RKO (cell line): ENCODE measurements at regions not wholly inside any gene's neighbourhood (a gene's known extent, or its start where the extent isn't known, plus 50 kb on each side); places are given as distances from the start of the nearest gene placed in this dataset.
"Not testable (repeated sequence)": the region's sequence is repeated elsewhere in the genome, so short reads cannot be mapped to it uniquely, and the experiment has no call there.

Source experiments
- DNase-seq: peaks from one replicate; pipeline ENCODE4 v3.0.0-alpha.2; 2016; ENCODE audit warnings: low spot score

DNA sequence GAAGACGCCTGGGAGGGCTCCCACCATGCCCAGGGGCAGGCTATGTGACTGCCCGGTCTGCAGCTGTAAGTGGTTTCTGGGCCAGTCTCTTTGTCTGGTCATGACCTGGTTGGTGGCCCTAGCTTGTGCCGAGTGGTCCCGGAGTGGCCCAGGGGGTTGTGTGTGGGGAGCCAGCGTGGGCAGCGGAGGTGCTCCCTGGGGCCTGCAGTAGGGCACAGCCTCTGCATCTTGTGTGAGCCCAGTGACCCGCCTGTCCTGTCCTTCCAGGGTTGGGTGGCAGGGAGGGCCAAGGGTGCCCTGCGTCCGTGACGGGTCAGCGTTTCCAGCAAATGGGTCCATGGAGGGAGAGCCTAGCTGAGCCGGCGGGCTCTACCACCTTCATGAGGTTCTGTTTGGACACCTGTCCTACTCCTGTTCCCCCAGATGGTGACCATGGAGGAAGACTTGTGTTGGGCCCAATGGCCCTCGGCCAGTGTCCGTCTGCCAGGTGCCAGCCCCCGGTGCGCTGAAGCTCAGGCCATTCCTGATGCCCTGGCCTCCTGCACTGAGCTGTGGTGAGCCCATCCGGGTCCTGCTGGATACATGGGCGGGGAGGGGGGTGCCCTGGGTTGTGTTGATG is 215.4 kb downstream of the SNRPN start:
- DNase-seq = no peak

DNA sequence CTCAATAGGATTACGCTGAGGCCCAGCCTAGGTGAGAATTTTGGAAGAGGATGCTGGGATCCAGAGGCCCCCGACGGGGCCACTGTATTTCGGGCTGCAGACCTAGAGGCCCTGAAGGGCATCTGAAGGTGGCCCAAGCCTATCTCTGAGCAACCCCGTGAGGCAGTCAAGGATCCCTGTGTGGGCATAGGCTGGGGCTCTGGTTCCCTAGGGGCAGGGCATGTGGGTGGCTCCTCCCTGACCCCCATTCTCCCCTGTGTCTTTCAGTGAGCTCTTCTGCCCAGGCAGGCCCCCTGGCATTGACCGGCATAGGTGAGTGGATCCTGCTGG is 216.0 kb downstream of the SNRPN start:
- no peak for DNase-seq

DNA sequence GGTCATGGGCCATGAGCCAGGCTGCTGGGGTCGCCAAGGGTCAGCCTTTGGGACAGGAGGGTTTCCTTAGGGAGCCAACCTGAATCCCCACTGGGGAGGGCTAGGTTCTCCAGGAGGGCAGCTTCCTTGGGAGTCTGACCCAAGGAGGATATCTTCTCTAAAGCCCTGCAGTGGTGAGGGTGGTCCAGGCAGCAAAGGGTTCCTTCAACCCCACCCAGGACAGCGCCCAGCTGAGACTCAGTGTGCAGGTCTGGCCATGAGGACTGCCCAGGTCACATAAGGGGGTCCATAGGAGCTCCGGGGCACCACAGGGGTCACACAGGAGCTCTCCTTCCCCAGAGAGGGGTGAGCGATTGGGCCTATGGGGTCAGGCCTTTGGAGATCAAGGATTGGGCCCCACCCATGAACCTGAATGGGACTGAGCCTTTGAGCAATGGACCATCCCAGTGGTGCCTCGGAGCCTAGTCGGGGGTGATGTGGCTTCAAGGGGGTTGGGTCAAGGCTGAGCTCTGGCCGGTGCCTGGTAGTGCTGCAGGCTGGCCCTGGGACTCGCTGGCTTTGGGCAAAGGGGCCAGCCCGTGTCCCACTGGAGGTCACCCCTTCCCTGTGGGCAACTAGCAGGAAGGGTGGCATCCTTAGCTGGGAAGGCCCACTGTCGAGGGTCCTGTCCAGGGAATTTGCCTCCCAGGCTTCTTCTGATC is 216.5 kb downstream of the SNRPN start:
- no peak for DNase-seq

DNA sequence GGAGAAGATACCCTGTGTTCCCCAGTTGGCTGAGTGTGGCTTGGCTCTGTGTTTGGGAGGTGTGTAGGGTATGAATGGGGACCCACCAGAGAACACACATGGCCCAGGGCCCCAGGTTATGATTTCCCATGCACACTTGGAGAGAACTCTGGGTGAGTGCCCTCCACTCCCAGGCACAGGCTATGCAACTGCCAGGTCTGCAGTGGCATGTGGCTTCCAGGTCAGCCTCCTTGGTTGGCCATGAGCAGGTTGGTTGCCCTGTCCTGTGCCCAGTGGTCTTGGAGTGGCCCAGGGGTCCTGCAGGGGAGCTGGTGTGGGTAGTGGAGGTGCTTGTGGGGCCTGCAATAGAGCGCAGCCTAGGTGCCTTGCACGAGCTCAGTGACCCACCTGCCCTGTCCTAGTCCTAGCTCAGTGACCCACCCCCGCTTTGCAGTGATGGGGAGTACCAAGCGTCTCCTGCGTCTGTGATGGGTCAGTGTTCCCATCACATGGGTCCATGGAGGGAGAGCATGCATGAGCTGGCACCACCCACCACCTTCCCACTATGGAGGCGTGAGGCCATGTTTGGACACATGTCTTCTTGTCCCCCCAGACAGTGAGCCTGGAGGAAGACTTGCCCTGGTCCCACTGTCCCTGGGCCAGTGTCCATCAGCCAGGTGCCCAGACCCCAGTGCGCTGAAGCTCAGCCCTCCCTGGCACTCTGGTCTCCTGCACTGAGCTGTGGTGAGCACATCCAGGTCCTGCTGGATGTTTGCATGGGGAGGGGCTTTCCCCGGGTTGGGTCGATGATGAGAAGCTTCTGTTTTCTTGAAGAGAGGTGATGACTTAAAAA is 217.3 kb downstream of the SNRPN start:
- DNase-seq = no peak

DNA sequence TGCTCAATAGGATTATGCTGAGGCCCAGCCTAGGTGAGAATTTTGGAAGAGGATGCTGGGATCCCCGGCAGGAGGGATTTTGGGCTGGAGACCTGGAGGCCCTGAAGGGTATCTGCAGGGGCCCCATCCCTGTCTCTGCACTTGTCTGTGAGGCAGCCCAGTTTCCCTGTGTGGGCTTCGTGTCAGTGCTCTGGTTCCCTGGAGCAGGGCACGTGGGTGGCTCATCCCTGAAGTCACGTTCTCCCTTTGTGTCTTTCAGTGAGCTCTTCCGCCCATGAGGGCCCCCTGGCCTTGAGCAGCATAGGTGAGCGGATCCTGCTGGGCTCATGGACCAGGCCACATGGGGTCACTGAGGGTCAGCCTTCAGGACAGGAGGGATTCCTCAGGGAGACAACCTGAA is 217.9 kb downstream of the SNRPN start:
- no peak for DNase-seq

DNA sequence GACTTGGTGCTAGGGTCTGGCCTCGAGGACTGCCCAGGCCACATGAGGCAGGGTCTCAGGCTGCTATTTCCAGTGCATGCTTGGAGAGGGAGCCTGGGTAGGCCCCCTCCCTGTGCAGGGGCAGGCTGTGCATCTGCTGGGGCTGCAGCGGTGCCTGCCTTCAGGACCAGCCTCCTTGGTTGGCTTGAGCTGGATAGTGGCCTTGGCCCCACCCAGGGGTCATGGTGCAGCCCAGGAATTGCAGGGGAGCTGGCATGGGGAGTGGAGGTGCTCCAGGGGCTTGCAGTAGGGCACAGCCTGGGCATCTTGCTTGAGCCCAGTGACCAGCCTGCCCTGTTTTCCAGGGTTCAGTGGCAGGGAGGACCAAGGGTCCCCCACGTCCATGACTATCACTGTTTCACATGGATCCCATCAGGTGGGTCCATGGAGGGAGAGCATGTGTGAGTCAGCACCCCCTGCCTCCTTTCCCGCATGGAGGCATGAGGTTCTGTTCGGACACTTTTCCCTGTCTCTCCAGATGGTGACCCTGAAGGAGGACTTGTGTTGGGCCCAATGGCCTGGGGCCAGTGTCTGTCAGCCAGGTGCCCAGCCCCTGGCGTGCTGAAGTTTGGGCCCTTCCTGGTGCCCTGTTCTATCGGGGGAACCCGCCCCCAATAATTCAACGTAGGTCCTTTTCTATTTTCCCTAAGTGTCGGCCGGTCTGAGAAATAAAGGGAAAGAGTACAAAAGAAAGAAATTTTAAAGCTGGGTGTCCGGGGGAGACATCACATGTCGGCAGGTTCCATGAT is 218.6 kb downstream of the SNRPN start:
- DNase-seq = no peak

DNA sequence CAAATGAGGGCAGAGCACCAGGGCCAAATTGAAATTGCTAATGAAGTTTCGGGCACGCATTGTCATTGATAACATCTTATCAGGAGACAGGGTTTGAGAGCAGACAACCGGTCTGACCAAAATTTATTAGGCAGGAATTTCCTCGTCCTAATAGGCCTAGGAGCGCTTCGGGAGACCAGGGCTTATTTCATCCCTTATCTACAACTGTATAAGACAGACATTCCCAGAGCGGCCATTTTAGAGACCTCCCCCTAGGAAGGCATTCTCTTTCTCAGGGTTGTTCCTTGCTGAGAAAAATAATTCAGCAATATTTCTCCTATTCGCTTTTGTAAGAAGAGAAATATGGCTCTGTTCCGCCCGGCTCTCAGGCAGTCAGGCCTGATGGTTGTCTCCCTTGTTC is 219.4 kb downstream of the SNRPN start:
- not testable (repeated sequence) for DNase-seq

DNA sequence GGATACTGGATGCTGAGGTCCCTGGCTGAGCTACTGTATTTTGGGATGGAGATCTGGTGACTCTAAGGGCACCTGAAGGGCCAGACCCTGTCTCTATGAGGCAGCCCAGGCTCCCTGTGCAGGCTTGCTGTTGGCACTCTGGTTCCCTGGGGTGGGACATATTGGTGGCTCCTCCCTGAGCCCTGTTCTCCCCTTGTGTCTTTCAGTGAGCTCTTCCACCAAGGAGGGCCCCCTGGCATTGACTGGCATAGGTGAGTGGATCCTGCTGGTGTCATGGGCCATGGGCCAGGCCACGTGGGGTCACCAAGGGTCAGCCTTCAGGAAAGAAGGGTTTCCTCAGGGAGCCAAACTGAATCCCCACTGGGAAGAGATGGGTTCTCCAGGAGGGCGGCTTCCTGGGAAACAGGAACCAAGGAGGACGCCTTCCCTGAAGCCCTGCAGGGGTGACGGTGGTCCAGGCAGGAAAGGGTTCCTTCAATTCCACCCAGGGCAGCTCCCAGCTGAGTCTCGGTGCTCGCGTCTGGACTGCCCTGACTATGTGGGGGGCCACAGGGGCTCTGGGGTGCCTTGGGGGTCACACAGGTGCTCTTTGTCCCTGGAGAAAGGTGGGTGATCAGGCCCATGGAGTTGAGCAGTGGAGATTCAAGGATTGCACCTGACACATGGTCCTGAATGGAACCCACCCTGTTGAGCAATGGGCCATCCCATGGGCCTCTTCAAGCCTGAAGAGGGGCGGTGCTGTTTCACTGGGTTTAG is 220.4 kb downstream of the SNRPN start:
- no peak for DNase-seq

DNA sequence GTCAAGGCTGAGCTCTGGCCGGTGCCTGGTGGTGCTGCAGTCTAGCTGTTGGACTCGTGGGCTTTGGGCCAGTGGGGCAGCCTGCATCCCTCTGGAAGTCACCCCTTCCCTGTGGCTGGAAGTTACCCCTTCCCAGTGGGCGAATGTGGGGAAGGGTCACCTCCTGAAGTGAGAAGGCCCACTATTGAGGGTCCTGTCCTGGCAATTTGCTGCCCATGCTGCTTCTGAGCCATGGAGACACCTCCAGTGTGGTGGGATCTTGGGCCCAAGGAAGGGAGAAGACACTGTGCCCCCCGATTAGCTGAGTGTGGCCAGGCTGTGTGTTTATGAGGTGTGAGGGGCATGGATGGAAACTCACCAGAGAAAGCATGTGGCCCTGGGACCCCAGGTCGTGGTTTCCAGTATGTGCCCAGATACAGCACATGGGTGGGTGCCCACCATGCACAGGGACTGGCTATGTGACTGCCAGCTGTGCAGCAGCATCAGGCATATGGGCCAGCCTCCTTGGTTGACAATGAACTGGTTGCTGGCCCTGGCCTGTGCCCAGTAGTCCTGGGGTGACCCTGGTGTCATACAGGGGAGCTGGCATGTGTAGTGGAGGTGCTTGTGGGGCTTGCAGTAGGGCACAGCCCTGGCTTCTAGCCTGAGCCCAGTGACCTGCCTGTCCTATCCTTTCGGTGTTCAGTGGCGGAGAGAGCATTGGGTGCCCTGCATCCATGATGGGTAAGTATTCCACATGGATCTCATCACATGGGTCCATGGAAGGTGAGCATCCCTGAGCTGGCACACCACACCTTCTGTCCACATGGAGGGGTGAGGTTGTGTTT is 221.2 kb downstream of the SNRPN start:
- no peak for DNase-seq

DNA sequence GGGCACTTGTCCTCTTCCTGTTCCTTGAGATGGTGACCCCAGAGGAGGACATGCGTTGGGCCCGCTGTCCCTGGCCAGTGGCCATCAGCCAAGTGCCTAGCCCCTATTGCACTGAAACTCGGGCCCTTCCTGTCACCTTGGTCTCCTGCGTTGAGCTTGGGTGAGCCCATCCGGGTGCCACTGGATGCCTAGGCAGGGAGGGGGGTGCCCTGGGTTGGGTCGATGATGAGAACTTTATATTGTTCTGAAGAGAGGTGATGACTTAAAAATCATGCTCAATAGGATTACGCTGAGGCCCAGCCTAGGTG is 221.8 kb downstream of the SNRPN start:
- no peak for DNase-seq

DNA sequence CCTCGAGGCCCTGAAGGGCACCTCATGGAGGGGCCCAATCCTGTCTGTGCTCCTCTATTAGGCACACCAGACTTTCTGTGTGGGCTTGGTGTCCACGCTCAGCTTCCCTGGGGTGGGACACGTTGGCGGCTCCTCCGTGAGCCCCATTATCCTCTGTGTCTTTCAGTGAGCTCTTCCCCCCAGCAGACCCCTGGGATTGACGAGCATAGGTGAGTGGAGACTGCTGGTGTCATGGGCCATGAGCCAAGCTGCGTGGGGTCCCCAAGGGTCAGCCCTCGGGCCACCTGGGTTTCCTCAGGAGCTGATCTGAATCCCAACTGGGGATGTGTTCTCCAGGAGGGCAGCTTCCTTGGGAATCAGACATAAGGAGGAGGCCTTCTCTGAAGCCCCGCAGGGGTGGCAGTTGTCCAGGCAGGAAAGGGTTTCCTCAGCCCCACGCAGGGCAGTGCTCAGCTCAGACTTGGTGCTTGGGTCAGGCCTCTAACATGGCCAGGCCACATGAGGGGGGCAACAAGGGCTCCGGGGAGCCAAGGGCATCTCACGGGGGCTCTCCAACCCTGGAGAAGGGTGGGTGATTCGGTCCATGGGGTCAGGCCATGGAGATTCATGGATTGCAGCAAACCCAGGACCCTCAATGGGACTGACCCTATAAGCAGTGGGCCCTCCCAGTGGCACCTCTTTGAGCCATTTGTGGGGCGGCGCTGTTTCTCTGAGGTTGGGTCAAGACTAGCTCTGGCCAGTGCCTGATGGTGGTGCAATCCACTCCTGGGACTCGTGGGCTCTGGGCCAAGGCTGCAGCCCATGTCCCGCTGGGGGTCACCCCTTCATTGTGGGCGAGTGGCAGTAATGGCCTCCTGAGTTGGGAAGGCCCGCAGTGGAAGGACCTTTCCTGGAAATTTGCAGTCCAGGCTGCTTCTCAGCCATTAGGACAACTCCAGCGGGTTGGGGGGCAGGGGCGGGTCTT is 222.5 kb downstream of the SNRPN start:
- DNase-seq = no peak

DNA sequence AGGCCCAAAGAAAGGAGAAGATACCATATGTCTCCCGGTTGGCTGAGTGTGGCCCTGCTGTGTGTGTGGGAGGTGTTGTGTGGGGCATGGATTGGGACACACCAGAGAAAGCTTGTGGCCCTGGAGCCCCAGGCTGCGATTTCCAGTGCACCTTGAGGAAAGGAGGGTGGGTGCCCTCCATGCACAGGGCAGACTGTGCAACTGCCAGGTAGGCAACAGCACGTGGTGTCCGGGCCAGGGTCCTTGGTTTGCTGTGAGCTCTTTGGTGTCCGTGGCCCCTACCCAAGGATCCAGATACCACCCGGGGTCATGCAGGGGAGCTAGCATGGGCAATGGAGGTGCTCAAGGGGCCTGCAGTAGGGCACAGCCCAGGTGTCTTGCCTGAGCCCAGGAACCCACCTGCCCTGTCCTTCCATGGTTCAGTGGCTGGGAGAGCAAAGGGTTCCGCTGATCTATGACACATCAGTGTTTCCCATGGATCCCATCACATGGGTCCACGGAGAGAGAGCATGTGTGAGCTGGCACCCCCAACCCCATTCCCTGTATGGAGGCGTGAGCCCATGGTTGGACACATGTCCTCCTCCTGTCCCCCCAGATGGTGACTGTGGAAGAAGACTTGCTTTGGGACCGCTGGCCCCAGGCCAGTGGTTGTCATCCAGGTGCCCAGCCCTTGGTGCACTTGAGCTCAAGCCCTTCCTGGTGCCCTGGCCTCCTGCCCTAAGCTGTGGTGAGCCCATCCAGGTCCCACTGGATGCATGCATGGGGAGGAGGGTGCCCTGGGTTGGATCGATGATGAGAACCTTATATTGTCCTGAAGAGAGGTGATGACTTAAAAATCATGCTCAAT is 223.4 kb downstream of the SNRPN start:
- DNase-seq = no peak

DNA sequence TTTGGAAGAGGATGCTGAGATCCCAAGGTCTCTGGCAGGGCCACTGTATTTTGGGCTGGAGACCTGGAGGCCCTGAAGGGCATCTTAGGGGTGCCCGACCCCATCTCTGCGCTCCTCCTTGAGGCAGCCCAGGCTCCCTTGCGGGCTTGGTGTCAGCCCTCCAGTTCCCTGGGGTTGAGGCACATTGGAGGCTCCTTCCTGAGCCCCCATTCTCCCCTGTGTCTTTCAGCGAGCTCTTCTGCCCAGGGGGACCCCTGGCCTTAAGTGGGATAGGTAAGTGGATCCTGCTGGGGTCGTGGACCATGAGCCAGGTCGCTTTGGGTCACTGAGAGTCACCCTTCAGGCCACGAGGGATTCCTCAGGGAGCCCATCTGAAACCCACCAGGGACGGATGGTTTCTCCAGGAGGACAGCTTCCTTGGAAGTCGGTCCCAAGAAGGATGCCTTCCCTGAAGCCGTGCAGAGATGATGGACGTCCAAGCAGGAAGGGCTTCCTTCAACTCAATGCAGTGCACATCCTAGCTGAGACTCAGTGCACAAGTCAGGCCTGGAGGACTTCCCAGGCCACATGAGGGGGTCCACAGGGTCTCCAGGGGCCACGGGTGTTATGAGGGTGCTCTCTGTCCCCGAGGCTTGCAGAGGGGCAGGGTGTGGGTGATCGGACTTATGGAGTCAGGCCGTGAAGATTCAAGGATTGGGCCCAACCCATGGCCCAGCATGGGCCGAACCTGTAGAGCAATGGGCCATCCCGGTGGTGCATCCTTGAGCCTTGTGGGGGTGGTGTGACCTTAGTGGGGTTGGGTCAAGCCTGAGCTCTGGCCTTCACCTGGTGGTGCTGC is 224.3 kb downstream of the SNRPN start:
- no peak for DNase-seq

DNA sequence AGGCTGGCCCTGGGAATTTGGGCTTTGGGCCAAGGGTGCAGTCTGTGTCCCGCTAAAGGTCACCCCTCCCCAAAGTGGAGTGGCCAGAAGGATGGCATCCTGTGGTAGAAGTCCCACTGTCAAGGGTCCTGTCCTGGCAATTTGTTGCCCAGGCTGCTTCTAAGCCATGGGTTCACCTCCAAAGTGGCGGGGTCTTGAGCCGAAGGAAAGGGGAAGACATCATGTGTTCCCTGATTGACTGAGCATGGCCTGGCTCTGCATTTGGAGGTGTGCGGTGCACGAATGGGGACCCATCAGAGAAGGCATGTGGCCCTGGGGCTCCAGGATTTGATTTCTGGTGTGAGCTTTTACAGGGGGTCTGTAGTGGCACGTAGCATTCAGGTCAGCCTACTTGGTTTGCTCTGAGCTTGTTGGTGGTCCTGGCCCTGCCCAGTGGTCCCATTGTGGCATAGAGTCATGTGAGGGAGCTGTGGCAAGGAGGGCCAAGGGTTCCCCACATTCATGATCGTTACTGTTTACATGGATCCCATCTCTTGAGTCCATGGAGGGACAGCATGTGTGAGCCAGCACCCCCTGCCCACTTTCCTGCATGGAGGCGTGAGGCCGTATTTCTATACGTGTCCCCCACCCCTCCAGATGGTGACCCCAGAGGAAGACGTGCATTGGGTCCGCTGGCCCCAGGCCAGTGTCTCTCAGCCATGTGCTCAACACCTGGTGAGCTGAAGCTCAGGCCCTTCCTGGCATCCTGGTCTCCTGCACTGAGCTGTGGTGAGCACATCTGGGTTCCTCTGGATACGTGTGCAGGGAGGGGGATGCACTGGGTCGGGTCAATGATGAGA is 225.1 kb downstream of the SNRPN start:
- DNase-seq = no peak

DNA sequence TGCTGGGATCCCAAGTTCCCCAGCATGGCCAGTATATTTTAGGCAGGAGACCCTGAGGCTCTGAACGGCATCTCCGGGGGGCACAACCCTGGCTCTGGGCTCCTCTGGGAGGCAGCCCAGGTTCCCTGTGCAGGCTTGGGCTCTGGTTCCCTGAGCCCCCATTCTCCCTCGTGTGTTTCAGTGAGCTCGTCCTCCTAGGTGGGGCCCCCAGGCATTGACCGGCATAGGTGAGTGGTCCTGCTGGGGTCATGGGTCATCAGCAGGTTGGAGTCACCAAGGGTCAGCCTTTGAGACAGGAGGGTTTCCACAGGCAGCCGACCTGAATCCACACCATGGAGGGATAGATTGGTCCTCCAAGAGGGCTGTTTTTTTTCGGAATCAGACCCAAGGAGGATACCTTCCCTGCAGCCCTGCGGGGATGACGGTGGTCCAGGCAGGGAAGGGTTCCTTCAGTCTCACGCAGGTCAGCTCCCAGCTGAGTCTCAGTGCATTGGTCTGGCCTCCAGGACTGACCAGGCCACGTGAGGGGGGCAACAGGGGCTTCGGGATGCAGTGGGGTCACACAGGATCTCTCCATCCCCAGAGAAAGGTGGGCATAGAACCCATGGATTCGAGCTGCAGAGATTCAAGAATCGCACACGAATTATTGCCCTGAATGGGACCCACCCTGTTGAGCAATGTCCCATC is 226.0 kb downstream of the SNRPN start:
- DNase-seq = no peak

DNA sequence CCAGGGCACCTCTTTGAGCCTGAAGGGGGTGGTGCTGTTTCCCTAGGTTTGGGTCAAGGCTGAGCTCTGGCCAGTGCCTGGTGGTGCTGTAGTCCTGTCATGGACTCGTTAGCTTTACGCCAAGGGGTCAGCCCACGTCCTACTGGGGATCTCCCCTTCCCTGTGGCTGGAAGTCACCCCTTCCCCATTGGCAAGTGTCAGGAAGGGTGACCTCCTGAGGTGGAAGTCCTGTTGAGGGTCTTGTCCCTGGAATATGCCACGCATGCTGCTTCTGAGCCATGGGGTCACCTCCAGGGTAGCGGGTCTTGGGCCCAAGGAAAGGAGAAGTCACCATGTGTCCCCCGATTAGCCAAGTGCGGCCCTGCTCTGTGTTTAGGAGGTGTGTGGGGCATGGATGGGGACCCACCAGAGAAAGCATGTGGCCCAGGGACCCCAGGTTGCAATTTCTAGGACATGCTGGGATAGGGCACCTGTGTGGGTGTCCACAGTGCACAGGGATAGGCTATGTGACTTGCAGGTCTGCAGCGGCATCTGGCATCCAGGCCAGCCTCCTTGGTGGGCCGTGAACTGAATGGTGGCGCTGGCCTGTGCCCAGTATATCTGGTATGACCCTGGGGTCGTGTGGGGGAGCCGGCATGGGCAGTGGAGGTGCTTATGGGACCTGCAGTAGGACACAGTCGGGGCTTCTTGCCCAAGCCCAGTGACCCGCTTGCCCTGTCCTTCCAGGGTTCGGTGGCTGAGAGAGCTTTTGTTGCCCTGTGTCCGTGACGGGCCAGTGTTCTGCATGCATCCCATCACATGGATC is 226.7 kb downstream of the SNRPN start:
- DNase-seq = no peak
